OCI-LY7 (cell line): ENCODE measurements at regions not wholly inside any gene's neighbourhood (a gene's known extent, or its start where the extent isn't known, plus 50 kb on each side); places are given as distances from the start of the nearest gene placed in this dataset.

Experiments used
- CTCF ChIP-seq: fragments of 200-600 bp; sonication (generic); conservative IDR thresholded peaks from 2 replicates; pipeline ENCODE4 v1.5.1; 2014; ENCODE audit warnings: mild to moderate bottlenecking, antibody characterized with exemption, low read length, moderate library complexity, mixed read lengths
- EZH2phosphoT487 ChIP-seq: fragments of 200-600 bp; sonication (generic); IDR thresholded peaks from 2 replicates; pipeline ENCODE4 v1.6.1; 2018; ENCODE audit warnings: low read depth, borderline replicate concordance, mild to moderate bottlenecking, mixed run types, antibody characterized with exemption, low read length, moderate library complexity, mixed read lengths

DNA sequence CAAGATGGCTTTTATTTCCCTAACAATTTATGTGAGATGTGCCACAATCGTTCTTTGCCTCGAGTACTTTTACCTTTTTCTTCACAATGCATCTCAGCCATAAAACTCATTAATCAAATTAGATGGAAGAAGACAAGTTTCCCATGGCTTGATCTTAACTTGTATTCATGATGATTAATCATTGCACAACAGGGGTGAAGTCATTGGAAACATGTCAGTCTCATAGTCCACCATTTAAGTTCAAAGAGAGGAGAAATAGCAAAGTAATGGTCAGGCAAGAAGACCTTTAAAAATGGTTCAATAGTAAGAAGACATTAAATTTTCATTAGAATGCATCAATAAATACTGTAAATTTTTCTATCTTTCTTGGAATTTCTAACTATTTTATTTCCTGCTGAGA is 136.3 kb downstream of the FOXG1 start:
- TF ChIP-seq CTCF (no peak), EZH2phosphoT487 (no peak)
